Progenitor cell of endocrine pancreas (in vitro differentiated cells): ENCODE measurements at regions not wholly inside any gene's neighbourhood (a gene's known extent, or its start where the extent isn't known, plus 50 kb on each side); places are given as distances from the start of the nearest gene placed in this dataset.

ENCODE experiments used
- DNase-seq: peaks from one replicate; pipeline ENCODE4 v3.0.0; 2021; ENCODE audit warnings: low spot score; ENCODE audit not compliant: unreplicated experiment
- H3K27ac Mint-ChIP-seq: 2 replicates; pipeline ENCODE4 v1.8.0; 2021; ENCODE audit warnings: mild to moderate bottlenecking, moderate library complexity, mixed read lengths
- H3K27me3 Mint-ChIP-seq: 2 replicates; pipeline ENCODE4 v1.8.0; 2021; ENCODE audit warnings: mixed read lengths
- H3K36me3 Mint-ChIP-seq: 2 replicates; pipeline ENCODE4 v1.8.0; 2022; ENCODE audit warnings: mixed read lengths; ENCODE audit not compliant: insufficient read depth
- H3K4me1 Mint-ChIP-seq: 2 replicates; pipeline ENCODE4 v1.8.0; 2021; ENCODE audit warnings: low read depth, mixed read lengths
- H3K4me3 Mint-ChIP-seq: 2 replicates; pipeline ENCODE4 v1.8.0; 2021; ENCODE audit warnings: low read depth, mild to moderate bottlenecking, moderate library complexity, mixed read lengths
- H3K9me3 Mint-ChIP-seq: 2 replicates; pipeline ENCODE4 v1.8.0; 2021; ENCODE audit warnings: low read depth, mixed read lengths
- CTCF ChIP-seq: fragments of 200-600 bp; sonication (generic); IDR thresholded peaks from one replicate; pipeline ENCODE4 v1.5.0; 2021; ENCODE audit warnings: antibody characterized with exemption, mild to moderate bottlenecking; ENCODE audit not compliant: unreplicated experiment

GRCh38 chr4:26099967-26100366 is 185.9 kb downstream of the SMIM20 start:
- peaks cover 12% of the 10 kb centered on the region for H3K9me3 Mint-ChIP-seq
- TF ChIP-seq CTCF, result no peak
- H3K36me3 Mint-ChIP-seq, result no peaks in the 10 kb centered on the region
- no peak for DNase-seq
- H3K27me3 Mint-ChIP-seq, result no peaks in the 10 kb centered on the region
- H3K27ac Mint-ChIP-seq, result no peak overlapping the region
- H3K4me3 Mint-ChIP-seq, result no peak overlapping the region
- H3K4me1 Mint-ChIP-seq, result no peaks in the 10 kb centered on the region

- Mint-ChIP-seq H3K27me3 (no peaks in the 10 kb centered on the region), H3K9me3 (peaks cover 12% of the 10 kb centered on the region), H3K4me3 (no peak overlapping the region), H3K27ac (no peak overlapping the region), H3K4me1 (no peaks in the 10 kb centered on the region), H3K36me3 (no peaks in the 10 kb centered on the region)
- no peak for DNase-seq
- no peak for TF ChIP-seq CTCF
These were observed 187.0 kb downstream of the SMIM20 start for GRCh38 chr4:26101011-26101410.

GRCh38 chr4:26104056-26104685 is 190.2 kb downstream of the SMIM20 start:
- no peak overlapping the region for H3K4me3 Mint-ChIP-seq
- H3K27me3 Mint-ChIP-seq, result no peaks in the 10 kb centered on the region
- H3K9me3 Mint-ChIP-seq, result no peaks in the 10 kb centered on the region
- H3K4me1 Mint-ChIP-seq, result no peaks in the 10 kb centered on the region
- TF ChIP-seq CTCF, result no peak
- H3K27ac Mint-ChIP-seq, result no peak overlapping the region
- DNase-seq, result no peak
- H3K36me3 Mint-ChIP-seq, result no peaks in the 10 kb centered on the region

GRCh38 chr4:26105337-26105736 is 191.3 kb downstream of the SMIM20 start:
- Mint-ChIP-seq H3K27ac (no peak overlapping the region), H3K36me3 (no peaks in the 10 kb centered on the region), H3K9me3 (no peaks in the 10 kb centered on the region), H3K4me1 (no peaks in the 10 kb centered on the region), H3K4me3 (no peak overlapping the region), H3K27me3 (no peaks in the 10 kb centered on the region)
- TF ChIP-seq CTCF, result no peak
- DNase-seq, result no peak

- no peaks in the 10 kb centered on the region for H3K36me3 Mint-ChIP-seq
These were observed 192.0 kb downstream of the SMIM20 start for GRCh38 chr4:26105815-26106699.

More at GRCh38 chr4:26105815-26106699, 192.0 kb downstream of the SMIM20 start:
- H3K27me3 Mint-ChIP-seq, result no peaks in the 10 kb centered on the region
- no peak overlapping the region for H3K27ac Mint-ChIP-seq
- TF ChIP-seq CTCF, result no peak
- no peak for DNase-seq
- H3K9me3 Mint-ChIP-seq, result peaks cover 3% of the 10 kb centered on the region
- H3K4me1 Mint-ChIP-seq, result no peaks in the 10 kb centered on the region
- H3K4me3 Mint-ChIP-seq, result no peak overlapping the region
